ENCODE measurements at regions not wholly inside any gene's neighbourhood (a gene's known extent, or its start where the extent isn't known, plus 50 kb on each side); places are given as distances from the start of the nearest gene placed in this dataset.

GRCh38 chr2:15780912-15781574, 159.3 kb upstream of the MYCN start:
- TF ChIP-seq CTCF (IDR thresholded peaks at IDR 0.05; ENCODE audit: low read length) (no peak), EZH2phosphoT487 (IDR thresholded peaks at IDR 0.05; ENCODE audit: low read length) (no peak)
